Erythroblast (primary cell): ENCODE measurements at regions not wholly inside any gene's neighbourhood (a gene's known extent, or its start where the extent isn't known, plus 50 kb on each side); places are given as distances from the start of the nearest gene placed in this dataset.

Experiments
- GATA1 ChIP-seq: IDR thresholded peaks from 2 replicates; pipeline ENCODE4 v1.6.1; 2011; ENCODE audit warnings: low read depth, mild to moderate bottlenecking, control low read depth, low read length, moderate library complexity
- POLR2A ChIP-seq: IDR thresholded peaks from 2 replicates; pipeline ENCODE4 v1.6.1; 2011; ENCODE audit warnings: mild to moderate bottlenecking, low read length

DNA sequence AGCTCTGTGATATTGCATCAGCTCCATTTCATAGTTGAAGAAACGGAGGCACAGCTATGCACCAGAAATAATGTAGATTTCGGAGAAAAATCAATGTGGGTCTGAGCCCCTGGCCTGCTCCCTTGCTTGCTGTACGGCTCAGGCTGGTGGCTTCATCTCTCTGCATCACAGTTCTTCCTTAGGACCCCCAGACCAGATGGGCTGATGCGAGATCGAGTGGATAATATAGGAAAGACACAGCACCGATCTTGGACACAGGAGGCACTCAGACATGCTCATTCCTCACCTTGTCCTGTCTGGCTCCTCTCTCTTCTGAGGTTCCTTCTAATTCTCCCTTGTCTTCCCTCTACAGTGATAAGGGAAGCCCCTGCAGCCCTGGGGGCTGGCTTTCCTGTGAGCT is 365.9 kb upstream of the ZMIZ1 start:
- TF ChIP-seq POLR2A (no peak), GATA1 (no peak)
